NCI-H2171 treated with DMSO at 0.1 percent for 48 hours (cell line): ENCODE measurements at regions not wholly inside any gene's neighbourhood (a gene's known extent, or its start where the extent isn't known, plus 50 kb on each side); places are given as distances from the start of the nearest gene placed in this dataset.
"Not testable (repeated sequence)": the region's sequence is repeated elsewhere in the genome, so short reads cannot be mapped to it uniquely, and the experiment has no call there.

Source experiments
- DNase-seq: peaks from one replicate; lab custom pipeline; 2025; lab: John Stamatoyannopoulos, UW

DNA sequence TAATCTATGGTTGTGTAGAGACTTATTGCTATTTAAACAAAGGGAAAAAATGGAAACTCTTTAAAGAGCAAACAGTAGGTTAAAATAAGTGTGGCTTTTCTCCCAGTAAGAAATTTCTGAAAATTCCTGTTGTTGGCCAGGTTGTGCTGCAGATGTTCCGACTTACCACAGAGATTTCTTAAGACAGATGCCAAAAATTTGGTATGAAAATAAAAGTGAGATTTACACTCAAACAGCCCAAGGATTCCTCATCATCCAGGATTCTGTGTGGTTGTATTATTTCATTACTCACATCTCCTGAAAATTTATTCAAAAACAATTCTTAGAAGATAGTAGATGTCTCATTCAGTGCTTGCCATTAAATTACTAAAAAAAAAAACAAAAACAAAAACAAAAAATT is 296.7 kb upstream of the PTBP2 start:
- DNase-seq: no peak

DNA sequence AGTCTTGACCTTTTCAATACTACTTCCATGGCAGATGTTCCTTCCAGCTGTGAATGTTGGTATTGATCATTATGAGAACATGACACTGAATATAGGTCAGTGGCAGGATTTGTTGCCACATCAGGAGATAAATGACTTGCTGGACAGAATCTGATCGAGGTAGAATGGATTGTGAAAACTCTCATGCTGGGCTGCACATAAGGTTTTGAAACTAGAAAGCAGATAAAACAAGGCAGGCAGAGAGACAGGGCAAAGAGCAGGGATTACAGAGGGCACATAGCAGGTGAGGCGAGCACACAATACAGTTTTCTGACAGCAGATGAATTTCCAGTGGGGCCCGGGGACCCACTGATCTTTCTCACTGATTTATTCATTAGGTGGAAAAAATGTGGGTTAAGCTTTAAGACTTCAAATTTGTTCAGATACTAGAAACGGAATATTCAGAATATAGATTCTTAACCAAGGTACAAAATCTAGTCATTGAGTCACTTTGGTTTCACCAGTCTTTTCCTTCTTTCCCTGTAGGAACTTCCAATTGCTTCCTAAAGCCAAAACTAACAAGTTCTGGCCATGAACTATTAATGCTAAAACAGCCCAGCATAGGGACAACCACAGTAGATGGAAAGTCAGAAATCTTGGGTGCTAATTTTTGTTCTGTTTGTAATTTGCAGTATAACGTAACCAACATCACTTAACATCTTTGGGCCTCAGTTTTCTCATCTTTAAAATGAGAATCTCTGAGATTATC is 296.0 kb upstream of the PTBP2 start:
- DNase-seq: no peak

DNA sequence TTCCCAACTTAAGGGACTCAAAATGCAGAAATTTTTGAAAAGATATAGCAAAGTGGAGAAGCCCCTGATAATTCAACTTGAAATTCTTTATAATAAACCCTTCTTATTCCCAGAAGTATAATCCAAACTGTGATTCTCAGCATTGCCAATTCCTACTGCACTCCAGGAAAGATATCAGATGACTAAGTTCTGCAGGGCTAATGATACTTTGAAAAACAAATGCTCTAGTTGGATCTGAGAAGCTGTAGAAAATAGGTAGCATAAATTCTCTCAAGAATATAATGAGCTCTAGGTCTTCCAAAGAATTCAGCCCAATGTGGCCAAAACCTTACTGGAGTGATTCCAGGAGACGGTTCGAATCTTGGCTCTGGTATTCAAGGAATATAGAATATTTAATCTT is 294.0 kb upstream of the PTBP2 start:
- DNase-seq: peak; percentile 9

DNA sequence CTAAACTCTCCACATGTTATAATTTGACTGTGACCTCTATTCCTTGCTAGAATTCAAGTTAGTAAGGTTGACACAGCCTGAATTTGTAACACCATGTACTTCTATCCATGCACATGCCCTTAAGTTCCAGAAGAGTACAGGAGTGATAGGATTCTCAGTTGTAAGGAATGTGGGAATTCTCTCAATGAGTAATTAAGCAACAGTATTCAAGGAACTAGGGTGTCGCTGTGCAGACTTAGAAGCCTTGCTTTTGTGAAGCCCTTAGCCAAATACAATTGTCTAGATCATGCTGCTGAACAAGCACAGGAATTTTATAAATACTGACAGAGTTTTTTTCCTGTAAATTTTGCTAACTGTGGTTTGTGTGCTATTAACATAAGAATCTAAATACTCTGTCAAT is 276.3 kb upstream of the PTBP2 start:
- DNase-seq: no peak

DNA sequence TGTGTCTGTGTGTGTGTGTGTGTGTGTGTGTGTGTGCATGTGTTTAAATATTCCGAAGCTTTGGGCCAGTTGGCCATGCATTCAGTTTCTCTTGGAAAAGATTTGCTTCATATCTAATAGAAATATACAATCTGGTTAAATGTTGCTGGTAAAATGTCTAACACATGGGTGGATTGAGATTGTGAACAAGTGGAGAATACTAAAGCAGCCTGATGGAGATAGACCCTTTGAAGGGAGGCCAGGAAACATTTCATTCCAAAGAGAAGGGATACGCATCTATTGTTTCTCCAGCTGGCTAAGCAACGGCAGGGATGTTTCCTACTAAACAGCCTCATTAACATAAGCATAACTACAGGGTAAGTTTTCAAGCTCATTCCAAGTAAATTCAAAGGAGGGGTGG is 257.5 kb upstream of the PTBP2 start:
- no peak for DNase-seq

DNA sequence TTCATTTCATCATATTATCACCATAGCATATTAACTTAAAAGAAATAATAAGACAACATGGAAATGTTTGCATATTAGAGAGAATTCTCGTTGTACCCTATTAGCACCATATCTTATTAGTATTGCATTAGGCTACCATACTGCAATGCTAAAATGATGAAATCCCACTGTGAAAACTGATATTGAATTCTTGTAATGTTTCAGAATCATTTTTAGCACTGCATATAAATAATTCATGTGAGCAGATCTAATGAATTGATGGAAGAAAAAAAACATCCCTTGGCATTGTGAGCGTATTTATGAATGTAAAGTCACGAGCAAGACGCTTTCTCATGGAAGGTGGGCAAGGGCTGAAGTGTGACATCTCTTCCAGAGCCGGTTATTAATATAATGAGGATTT is 257.1 kb upstream of the PTBP2 start:
- DNase-seq: no peak

DNA sequence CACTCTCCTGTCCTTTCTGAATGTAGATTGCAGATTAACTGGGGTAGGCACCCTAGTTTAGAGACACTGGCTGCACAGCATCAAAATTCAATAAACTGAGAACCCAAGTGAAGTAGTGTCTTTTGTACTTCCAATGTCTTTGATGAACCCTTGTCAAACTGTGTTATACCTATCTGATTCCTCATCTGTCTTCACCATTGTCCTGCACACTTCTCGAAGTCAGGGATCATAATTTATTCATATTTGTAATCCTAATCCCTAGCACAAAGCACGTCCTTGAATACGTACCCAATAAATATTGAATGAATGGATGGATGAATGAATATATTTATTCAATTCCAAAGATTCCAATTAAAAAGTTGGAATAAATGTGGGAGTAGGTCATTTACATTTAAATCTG is 256.6 kb upstream of the PTBP2 start:
- DNase-seq: no peak

DNA sequence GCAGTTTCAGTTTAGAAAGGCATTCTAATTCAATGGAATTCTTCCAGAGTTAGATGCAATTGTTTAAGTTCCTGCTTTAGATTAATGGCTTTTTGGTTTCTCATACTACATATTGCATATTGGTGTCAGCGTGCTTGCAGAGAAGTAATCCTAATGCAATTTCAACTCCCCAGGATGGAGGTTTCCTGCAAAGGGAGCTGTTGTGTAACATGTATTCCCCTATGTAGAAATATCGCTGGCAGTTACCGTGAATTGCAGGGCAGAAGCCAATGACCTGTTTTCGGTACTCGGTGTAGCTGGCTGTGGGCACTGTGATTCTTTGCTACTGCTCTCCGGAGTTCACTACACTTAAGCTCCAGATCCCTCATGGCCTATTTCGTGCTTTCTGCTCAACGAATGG is 256.1 kb upstream of the PTBP2 start:
- no peak for DNase-seq

DNA sequence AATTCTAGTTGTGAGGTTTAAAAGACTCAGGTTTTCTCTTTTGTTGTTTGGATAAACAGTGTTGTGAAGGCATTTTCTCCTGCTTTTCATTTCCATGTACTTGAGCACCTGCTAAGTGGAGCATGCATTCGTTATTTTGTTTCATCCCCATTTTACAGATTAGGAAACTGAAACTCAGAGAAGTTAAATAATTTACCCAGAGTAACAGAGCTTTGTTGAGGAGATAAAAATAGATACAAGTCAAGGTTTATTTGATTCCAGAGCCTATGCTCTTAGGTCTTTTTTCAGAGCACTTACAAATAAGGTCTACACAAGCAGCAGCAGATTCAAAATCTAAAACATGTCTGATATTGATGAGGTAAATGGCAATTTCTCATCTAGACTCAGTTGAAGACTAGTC is 254.7 kb upstream of the PTBP2 start:
- DNase-seq: no peak

DNA sequence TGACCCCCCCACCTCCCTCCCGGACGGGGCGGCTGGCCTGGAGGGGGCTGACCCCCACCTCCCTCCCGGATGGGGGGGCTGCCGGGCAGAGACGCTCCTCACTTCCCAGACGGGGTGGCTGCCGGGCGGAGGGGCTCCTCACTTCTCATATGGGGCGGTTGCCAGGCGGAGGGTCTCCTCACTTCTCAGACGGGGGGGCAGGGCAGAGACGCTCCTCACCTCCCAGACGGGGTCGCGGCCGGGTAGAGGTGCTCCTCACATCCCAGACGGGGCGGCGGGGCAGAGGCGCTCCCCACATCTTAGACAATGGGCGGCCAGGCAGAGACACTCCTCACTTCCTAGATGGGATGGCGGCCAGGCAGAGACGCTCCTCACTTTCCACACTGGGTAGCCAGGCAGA is 251.9 kb upstream of the PTBP2 start:
- DNase-seq: not testable (repeated sequence)

DNA sequence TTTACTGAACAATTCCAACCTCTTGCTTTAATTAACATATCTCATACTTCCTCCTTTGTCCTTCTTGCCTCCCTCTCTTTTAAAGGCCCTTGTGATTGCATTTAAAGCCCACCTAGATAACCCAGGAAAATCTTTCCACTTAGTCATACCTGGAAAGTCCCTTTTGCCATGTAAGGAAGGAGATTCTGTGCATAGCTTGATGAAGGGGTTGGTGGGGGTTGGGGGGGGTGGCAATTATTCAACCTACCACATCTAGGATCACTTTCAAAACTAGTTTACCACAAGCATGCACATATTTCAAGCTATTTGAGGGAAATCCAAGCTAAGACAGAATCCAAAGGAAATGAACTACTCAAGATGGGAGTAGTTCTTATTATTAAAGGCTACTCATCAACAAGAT is 249.1 kb upstream of the PTBP2 start:
- no peak for DNase-seq

DNA sequence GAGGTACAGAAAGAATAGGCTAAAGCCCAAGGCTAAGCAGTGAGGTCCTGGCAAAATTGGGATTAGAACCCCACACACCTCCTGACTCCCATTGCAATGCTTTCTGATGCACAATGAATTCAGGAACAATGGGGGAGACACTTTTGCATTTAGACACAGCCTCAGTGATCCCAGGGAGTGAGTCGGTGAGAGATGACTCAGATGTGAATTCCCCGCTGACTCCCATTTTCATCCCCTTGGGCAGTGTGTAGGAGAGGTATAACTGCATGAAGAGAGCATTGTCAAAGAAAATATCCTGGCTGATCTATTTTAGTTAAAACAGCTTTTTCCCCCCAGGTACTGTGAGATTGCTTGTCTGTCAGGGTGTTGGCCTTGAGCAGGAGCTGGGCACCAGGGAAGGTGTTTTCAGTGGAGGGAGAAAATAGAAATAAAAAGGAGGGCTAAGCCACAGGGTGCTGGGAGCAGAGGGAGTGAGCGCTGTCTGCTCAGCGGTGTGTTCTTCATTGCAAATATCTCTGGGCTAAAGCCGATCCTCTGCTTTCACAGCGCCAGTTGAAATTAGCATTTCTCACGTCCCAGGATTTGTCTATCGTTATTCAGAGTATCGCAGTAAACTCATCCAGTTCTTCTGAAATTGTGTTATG is 247.7 kb upstream of the PTBP2 start:
- no peak for DNase-seq

DNA sequence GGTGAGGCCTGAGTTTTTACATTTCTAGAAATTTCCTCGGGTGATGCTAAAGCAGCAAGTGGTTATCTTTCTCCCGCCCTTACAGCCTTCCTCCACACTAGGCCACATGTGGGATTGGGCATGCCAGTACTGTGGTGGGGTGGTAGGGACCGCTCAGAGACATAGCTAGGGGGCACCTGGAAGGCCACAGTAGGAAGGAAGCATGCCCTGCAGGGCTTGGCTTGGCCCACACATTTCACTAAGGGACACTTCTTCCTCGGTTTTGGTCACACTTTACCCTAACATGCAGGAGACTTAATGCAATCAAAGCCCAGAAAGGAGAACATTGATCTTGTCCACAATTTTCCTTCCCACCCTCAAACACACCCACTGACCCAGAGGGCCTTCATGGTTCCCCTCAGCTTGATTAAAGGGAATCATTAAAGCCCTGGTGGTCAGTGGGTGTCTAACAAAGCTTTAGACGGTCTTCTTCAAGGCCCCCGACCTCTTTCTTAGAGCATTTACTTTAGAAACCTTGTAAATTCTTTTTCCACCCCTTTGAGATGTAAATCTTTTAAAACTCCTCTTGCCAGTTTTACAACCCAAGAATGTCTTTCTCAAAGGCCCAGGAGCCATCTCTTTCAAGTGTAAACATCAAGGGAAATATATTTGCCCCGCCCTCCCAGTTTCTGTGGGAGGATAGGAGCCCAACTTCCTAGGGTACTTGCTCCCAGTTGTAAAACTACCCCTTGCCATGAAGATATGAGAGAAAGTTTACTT is 246.4 kb upstream of the PTBP2 start:
- DNase-seq: no peak

DNA sequence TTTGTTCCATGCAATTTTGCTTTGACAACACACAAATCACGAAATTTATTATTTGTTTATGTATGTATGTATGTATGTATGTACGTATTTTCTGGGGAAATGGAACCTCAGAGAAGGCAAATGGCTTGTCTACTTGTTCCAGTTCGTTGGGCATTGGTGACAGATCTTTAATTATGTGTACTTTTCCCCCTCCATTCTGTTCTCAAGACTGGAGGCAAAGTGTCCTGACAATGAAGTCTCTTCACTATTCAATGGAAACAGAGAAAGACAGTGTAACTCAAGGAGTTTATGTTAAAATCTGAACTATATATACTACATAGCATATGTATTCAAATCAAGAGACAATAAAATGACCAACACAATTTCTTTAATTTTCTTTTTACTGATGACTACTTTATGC is 245.7 kb upstream of the PTBP2 start:
- no peak for DNase-seq

DNA sequence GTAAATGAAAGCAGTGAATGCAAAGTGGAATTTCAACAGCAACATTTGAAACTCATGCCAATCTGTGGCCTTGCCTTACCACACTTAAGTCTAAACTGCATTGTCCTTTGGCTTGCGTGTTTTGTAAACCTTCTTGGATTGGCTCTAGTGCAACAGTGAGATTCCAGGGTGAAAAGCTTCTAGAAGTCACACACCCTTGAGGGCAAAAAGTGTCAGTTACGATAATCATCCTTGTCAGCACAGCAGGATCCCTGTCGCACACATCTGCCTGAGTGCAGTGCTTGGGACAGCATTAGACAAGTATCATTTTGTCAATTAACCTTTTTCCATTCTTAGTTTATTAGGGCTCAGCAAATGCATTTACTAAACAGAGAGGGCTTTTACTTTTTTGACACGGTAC is 243.4 kb upstream of the PTBP2 start:
- DNase-seq: no peak

DNA sequence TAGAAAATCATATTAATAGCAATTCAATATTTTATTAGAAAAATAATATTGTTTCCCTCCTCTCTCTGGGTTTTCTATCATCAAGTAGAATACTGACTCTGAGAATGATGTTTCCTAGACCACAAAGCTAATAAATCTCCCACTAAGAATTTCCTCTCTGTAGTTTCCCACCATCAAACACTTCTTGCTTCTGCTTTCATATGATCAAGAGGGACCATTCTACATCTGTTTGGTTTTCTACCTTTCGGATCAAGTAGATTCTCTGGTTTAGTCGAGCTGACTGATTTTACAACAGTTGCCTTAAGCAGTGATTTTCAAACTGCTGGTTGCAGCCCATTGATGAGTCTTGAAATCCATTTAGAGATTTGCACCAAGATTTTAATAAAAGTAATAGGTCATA is 240.2 kb upstream of the PTBP2 start:
- no peak for DNase-seq

DNA sequence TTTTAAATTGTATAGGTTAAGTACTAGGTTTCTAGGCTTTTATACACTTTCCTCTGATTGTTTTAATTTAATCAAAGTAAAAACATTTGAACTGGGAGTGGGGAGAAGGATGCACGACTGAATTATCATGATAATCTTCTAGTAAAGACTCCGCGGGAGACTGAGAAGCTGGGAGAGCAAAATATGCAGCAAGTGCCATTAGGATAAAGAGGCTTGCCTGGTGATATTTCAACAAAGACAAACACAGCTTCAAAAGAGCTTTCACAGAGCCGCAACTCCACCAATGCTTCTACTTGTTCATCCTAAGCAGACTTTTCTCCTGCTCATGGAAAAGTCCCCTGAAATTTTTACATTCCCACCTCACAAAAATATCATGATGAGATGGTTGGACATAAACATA is 239.0 kb upstream of the PTBP2 start:
- DNase-seq: no peak

DNA sequence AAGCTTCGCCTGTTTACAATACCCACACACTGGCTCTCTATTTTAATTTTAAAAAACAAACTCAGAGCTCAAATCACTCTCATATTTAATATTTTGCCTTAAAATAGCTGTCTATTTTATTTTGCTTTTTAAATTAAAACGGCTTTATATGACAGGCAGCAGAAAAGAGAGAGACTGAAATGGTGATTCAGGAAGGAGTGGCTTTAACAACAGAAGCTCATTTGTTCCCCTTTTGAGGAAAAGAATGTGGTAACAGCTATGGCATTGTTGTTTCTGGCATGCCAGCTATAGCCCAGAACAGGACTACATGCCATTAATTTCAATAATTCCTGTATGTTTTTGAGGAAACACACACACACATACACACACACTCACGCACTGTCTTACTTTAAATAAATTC is 234.2 kb upstream of the PTBP2 start:
- no peak for DNase-seq

DNA sequence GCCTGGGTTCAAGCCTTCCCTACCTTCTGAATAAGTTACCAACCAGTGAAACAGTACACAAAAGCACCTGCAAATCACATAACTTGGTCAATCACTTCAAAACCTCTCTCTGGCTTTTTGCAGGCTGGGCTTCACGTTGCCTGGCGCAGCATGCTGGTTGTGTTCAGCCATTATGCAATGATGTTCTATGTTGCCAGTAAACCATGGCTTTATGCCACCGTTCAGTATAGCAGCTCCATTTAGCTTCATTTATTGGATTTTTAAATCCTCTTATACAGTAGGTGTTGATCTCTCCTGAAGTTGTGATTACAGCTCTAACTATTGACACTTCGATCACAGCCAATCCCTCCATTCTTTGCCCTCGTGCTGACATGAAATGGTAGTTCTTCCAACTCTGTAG is 233.6 kb upstream of the PTBP2 start:
- no peak for DNase-seq

DNA sequence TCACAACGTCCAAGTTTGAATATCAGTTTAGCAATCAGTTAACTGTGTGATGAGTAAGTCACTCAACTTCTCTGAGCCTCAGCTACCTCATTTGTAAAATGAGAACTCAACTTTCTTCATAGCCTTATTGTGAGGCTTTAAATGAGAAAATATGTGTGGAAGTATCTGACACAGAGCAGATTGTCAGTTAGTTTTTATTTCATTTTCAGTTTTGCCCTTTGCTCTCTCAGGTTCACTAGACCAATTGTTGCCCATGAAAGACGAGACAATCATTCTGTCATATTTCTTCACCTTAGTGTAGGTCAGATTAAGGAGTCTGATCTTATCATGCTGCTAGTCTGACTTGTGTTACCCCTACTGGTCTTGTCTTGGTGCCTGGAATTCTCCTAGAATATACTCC is 232.8 kb upstream of the PTBP2 start:
- DNase-seq: no peak

DNA sequence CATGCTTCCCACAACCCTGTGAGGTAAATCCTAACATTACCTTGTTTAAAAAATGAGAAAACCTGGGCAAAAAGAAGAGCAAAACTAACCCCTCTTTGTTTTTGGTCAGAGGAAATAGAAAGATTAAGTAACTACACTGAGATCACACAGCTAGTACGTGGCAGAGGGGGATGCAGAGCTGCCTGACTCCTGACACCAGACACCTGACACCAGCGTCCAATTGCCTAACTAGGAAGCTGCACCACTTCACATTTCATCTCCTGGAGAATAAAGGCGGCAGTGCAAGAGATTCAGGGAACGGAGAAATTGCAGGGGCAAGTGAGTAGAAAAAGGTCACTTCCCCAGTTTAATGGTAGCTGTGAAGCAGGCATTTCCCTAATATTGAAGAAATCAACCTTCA is 229.3 kb upstream of the PTBP2 start:
- peak; percentile 87 for DNase-seq

DNA sequence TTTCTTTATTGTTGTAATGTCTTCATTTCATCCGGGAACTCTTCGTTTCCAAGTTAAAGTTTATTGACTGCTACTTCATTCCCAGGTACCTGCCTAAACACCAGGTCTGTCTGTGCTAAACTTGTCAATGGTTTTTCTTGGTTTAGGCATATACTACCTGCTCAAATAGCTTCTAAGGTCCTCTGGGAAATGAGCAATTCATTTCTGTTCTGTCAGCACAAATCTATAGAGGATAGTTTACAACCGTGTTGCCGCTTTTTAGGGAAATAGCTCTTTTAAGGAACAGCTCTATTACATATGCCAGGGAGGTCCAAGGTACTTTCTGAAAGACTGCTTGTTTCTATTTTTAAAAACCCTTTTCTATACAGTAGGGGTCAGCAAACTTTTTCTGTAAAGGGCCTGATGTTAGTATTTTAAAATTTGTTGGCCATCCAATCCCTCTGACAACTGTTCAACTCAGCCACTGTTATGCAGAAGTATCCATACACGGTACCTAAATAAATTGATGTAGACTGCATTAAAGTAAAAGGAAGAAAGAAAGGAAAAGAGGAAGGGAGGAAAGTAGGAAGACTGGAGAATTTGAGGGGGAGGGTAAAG is 222.7 kb upstream of the PTBP2 start:
- no peak for DNase-seq

DNA sequence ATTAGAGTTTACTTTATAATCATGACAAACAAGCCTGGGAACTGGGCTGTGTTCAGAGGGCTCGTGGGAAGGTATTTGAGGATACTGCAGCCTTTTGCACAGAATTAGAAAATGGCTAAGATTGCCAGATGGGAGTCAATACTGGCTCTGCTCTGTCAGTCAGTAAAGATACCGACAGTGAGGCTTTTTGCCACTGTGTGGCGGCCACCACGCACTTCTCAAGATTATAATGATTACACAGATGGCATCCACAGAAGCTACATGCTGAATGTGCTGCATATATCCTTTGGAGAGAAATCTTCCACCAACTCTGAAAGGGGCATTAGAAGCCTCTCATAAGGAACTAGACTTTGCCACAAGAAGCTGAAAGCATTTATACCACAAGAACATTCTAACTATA is 213.4 kb upstream of the PTBP2 start:
- peak; percentile 8 for DNase-seq
